CD4-positive, CD25-positive, alpha-beta regulatory T cell (primary cell): ENCODE measurements at regions not wholly inside any gene's neighbourhood (a gene's known extent, or its start where the extent isn't known, plus 50 kb on each side); places are given as distances from the start of the nearest gene placed in this dataset.

Source experiments
- ATAC-seq, 2 donors: fragments of 150-1000 bp; cut with Tn5 transposase; one replicate each; pipeline ENCODE4 v1.10.0; 2021; ENCODE audit warnings: low read depth in 2 of 2, moderate number of reproducible peaks in 2 of 2, moderate library complexity in 1 of 2
- DNase-seq, 3 donors: peaks; one replicate each; pipeline versions ENCODE4 v3.0.0 to v3.0.0-alpha.2; 2012 to 2022; ENCODE audit warnings: mixed read lengths in 1 of 3
- H3K27ac ChIP-seq: one replicate; pipeline ENCODE4 v1.7.0; 2013; ENCODE audit warnings: mild to moderate bottlenecking, low read length; ENCODE audit not compliant: insufficient read depth, poor library complexity, severe bottlenecking
- H3K27me3 ChIP-seq: one replicate; pipeline ENCODE4 v1.7.0; 2013; ENCODE audit warnings: low read length; ENCODE audit not compliant: control insufficient read depth, insufficient read depth
- H3K36me3 ChIP-seq: one replicate; pipeline ENCODE4 v1.7.0; 2013; ENCODE audit warnings: mild to moderate bottlenecking, low read length, moderate library complexity; ENCODE audit not compliant: control insufficient read depth, insufficient read depth
- H3K4me1 ChIP-seq: 2 replicates; pipeline ENCODE4 v1.7.0; 2013; ENCODE audit warnings: mild to moderate bottlenecking, low read length; ENCODE audit not compliant: insufficient read depth, control insufficient read depth, poor library complexity, severe bottlenecking
- H3K4me3 ChIP-seq: one replicate; pipeline ENCODE4 v1.7.0; 2013; ENCODE audit warnings: low read depth, mild to moderate bottlenecking, low read length, moderate library complexity
- H3K9me3 ChIP-seq, 2 experiments: 1 replicate in 1 of 2; 2 replicates in 1 of 2; pipeline ENCODE4 v1.7.0; 2013; ENCODE audit warnings: low read length in 2 of 2, mild to moderate bottlenecking in 1 of 2, moderate library complexity in 1 of 2; ENCODE audit not compliant: control insufficient read depth in 2 of 2
- H3K27ac Mint-ChIP-seq, 3 donors: one replicate each; pipeline ENCODE4 v1.8.0; 2020 to 2022; ENCODE audit warnings: mild to moderate bottlenecking in 3 of 3, mixed read lengths in 3 of 3, moderate library complexity in 2 of 3
- H3K27me3 Mint-ChIP-seq: one replicate; pipeline ENCODE4 v1.8.0; 2022; ENCODE audit warnings: mild to moderate bottlenecking, mixed read lengths
- H3K36me3 Mint-ChIP-seq: one replicate; pipeline ENCODE4 v1.8.0; 2020; ENCODE audit warnings: mixed read lengths
- H3K4me1 Mint-ChIP-seq, 4 donors: one replicate each; pipeline ENCODE4 v1.8.0; 2020 to 2022; ENCODE audit warnings: mixed read lengths in 4 of 4, mild to moderate bottlenecking in 1 of 4
- H3K4me3 Mint-ChIP-seq, 4 donors: one replicate each; pipeline ENCODE4 v1.8.0; 2020 to 2022; ENCODE audit warnings: mild to moderate bottlenecking in 4 of 4, mixed read lengths in 4 of 4, moderate library complexity in 3 of 4
- H3K9me3 Mint-ChIP-seq, 7 donors: one replicate each; pipeline ENCODE4 v1.8.0; 2020 to 2022; ENCODE audit warnings: mixed read lengths in 7 of 7, mild to moderate bottlenecking in 3 of 7, moderate library complexity in 2 of 7

GRCh38 chr10:21030091-21030490 is 133.0 kb upstream of the NEBL start:
- DNase-seq (no peak), ATAC-seq (no peak)
- H3K9me3 ChIP-seq = no peaks in the 10 kb centered on the region
- no peak overlapping the region for H3K4me3 ChIP-seq
- no peaks in the 10 kb centered on the region for H3K27me3 ChIP-seq
- H3K27ac ChIP-seq = no peak overlapping the region
- Mint-ChIP-seq H3K36me3 (no peaks in the 10 kb centered on the region), H3K27me3 (no peaks in the 10 kb centered on the region), H3K27ac (no peak overlapping the region), H3K9me3 (peaks cover 0 to 8% (median 1%) of the 10 kb centered on the region in 7 donors), H3K4me1 (peaks cover 0 to 2% (median under 1%) of the 10 kb centered on the region in 4 donors), H3K4me3 (no peak overlapping the region)
- H3K36me3 ChIP-seq = no peaks in the 10 kb centered on the region
- no peaks in the 10 kb centered on the region for H3K4me1 ChIP-seq

- peaks cover 7% of the 10 kb centered on the region for H3K36me3 Mint-ChIP-seq
- no peaks in the 10 kb centered on the region for H3K27me3 Mint-ChIP-seq
- Histone ChIP-seq H3K27me3 (no peaks in the 10 kb centered on the region), H3K36me3 (no peaks in the 10 kb centered on the region), H3K27ac (no peak overlapping the region), H3K4me3 (no peak overlapping the region), H3K4me1 (no peaks in the 10 kb centered on the region), H3K9me3 (no peaks in the 10 kb centered on the region)
- H3K4me3 Mint-ChIP-seq = no peak overlapping the region
- peaks cover 0 to 5% (median 0%) of the 10 kb centered on the region in 4 donors for H3K4me1 Mint-ChIP-seq
- H3K9me3 Mint-ChIP-seq = peaks cover 0 to 3% (median 0%) of the 10 kb centered on the region in 7 donors
- ATAC-seq (no peak), DNase-seq (no peak)
- no peak overlapping the region for H3K27ac Mint-ChIP-seq
Observed at GRCh38 chr10:21022821-21023220, 125.7 kb upstream of the NEBL start.

GRCh38 chr10:21021843-21022594 is 124.9 kb upstream of the NEBL start:
- no peak overlapping the region for H3K4me3 Mint-ChIP-seq
- DNase-seq (no peak), ATAC-seq (no peak)
- H3K27ac Mint-ChIP-seq = no peak overlapping the region
- no peaks in the 10 kb centered on the region for H3K9me3 ChIP-seq
- no peaks in the 10 kb centered on the region for H3K4me1 ChIP-seq
- H3K27me3 Mint-ChIP-seq = no peaks in the 10 kb centered on the region
- peaks cover 0 to 3% (median 0%) of the 10 kb centered on the region in 7 donors for H3K9me3 Mint-ChIP-seq
- no peak overlapping the region for H3K4me3 ChIP-seq
- no peak overlapping the region for H3K27ac ChIP-seq
- H3K4me1 Mint-ChIP-seq = peaks cover 0 to 5% (median 0%) of the 10 kb centered on the region in 4 donors
- H3K36me3 Mint-ChIP-seq = peaks cover 7% of the 10 kb centered on the region
- no peaks in the 10 kb centered on the region for H3K27me3 ChIP-seq
- no peaks in the 10 kb centered on the region for H3K36me3 ChIP-seq

GRCh38 chr10:21021231-21021630 is 124.1 kb upstream of the NEBL start:
- Mint-ChIP-seq H3K36me3 (peaks cover 7% of the 10 kb centered on the region), H3K9me3 (peaks cover 0 to 3% (median 0%) of the 10 kb centered on the region in 7 donors), H3K4me1 (peaks cover 0 to 5% (median under 1%) of the 10 kb centered on the region in 4 donors), H3K27ac (no peak overlapping the region), H3K27me3 (no peaks in the 10 kb centered on the region), H3K4me3 (no peak overlapping the region)
- Histone ChIP-seq H3K9me3 (no peaks in the 10 kb centered on the region), H3K27ac (no peak overlapping the region), H3K27me3 (no peaks in the 10 kb centered on the region), H3K36me3 (no peaks in the 10 kb centered on the region), H3K4me3 (no peak overlapping the region), H3K4me1 (no peaks in the 10 kb centered on the region)
- ATAC-seq (no peak), DNase-seq (no peak)

- H3K27ac ChIP-seq = no peak overlapping the region
- no peak overlapping the region for H3K4me3 Mint-ChIP-seq
- H3K4me1 ChIP-seq = no peaks in the 10 kb centered on the region
- peaks cover 0 to 5% (median 2%) of the 10 kb centered on the region in 4 donors for H3K4me1 Mint-ChIP-seq
- H3K9me3 Mint-ChIP-seq = peaks cover 0 to 3% (median 0%) of the 10 kb centered on the region in 7 donors
- ATAC-seq = no peak
- H3K27me3 Mint-ChIP-seq = no peaks in the 10 kb centered on the region
- peaks cover 7% of the 10 kb centered on the region for H3K36me3 Mint-ChIP-seq
- no peak overlapping the region for H3K27ac Mint-ChIP-seq
- no peak overlapping the region for H3K4me3 ChIP-seq
- no peaks in the 10 kb centered on the region for H3K36me3 ChIP-seq
- no peaks in the 10 kb centered on the region for H3K27me3 ChIP-seq
- peak in 1 of 3 donors; percentile 26 for DNase-seq
- H3K9me3 ChIP-seq = no peaks in the 10 kb centered on the region
Observed at GRCh38 chr10:21020545-21020944, 123.4 kb upstream of the NEBL start.

GRCh38 chr10:21019436-21019835 is 122.3 kb upstream of the NEBL start:
- Histone ChIP-seq H3K9me3 (no peaks in the 10 kb centered on the region), H3K27ac (no peak overlapping the region), H3K27me3 (no peaks in the 10 kb centered on the region), H3K4me1 (no peaks in the 10 kb centered on the region), H3K4me3 (no peak overlapping the region), H3K36me3 (no peaks in the 10 kb centered on the region)
- peaks cover 7% of the 10 kb centered on the region for H3K36me3 Mint-ChIP-seq
- H3K4me1 Mint-ChIP-seq = peaks cover 0 to 4% (median 0%) of the 10 kb centered on the region in 4 donors
- H3K27me3 Mint-ChIP-seq = no peaks in the 10 kb centered on the region
- no peak overlapping the region for H3K4me3 Mint-ChIP-seq
- peaks cover 0 to 3% (median 0%) of the 10 kb centered on the region in 7 donors for H3K9me3 Mint-ChIP-seq
- no peak for DNase-seq
- H3K27ac Mint-ChIP-seq = no peak overlapping the region
- no peak for ATAC-seq

- Mint-ChIP-seq H3K27ac (no peak overlapping the region), H3K9me3 (peaks cover 0 to 3% (median 0%) of the 10 kb centered on the region in 7 donors), H3K27me3 (no peaks in the 10 kb centered on the region), H3K4me1 (peaks cover 0 to 4% (median 0%) of the 10 kb centered on the region in 4 donors), H3K36me3 (peaks cover 7% of the 10 kb centered on the region), H3K4me3 (peak overlapping the region in 1 of 4 donors; percentile 8)
- H3K36me3 ChIP-seq = no peaks in the 10 kb centered on the region
- no peaks in the 10 kb centered on the region for H3K27me3 ChIP-seq
- ATAC-seq (no peak), DNase-seq (no peak)
- H3K4me3 ChIP-seq = no peak overlapping the region
- no peak overlapping the region for H3K27ac ChIP-seq
- H3K9me3 ChIP-seq = no peaks in the 10 kb centered on the region
- no peaks in the 10 kb centered on the region for H3K4me1 ChIP-seq
Observed at GRCh38 chr10:21015851-21016250, 118.7 kb upstream of the NEBL start.

- DNase-seq (no peak), ATAC-seq (no peak)
- no peaks in the 10 kb centered on the region for H3K36me3 Mint-ChIP-seq
- Histone ChIP-seq H3K27me3 (no peaks in the 10 kb centered on the region), H3K9me3 (no peaks in the 10 kb centered on the region), H3K36me3 (no peaks in the 10 kb centered on the region), H3K27ac (no peak overlapping the region), H3K4me3 (no peak overlapping the region), H3K4me1 (no peaks in the 10 kb centered on the region)
- H3K9me3 Mint-ChIP-seq = peaks cover 0 to 2% (median 0%) of the 10 kb centered on the region in 7 donors
- H3K27ac Mint-ChIP-seq = peak overlapping the region in 1 of 3 donors; percentile 41
- H3K27me3 Mint-ChIP-seq = no peaks in the 10 kb centered on the region
- H3K4me1 Mint-ChIP-seq = peaks cover 0 to 4% (median 0%) of the 10 kb centered on the region in 4 donors
- no peak overlapping the region for H3K4me3 Mint-ChIP-seq
Observed at GRCh38 chr10:21014141-21014540, 117.0 kb upstream of the NEBL start.
